HG02678 (cell line): ENCODE measurements at regions not wholly inside any gene's neighbourhood (a gene's known extent, or its start where the extent isn't known, plus 50 kb on each side); places are given as distances from the start of the nearest gene placed in this dataset.
"Not testable (repeated sequence)": the region's sequence is repeated elsewhere in the genome, so short reads cannot be mapped to it uniquely, and the experiment has no call there.

ENCODE experiments used
- ATAC-seq: cut with Tn5 transposase; IDR thresholded peaks from one replicate; pipeline ENCODE4 v1.9.1; 2021; ENCODE audit warnings: mild to moderate bottlenecking, moderate library complexity; ENCODE audit not compliant: unreplicated experiment

DNA sequence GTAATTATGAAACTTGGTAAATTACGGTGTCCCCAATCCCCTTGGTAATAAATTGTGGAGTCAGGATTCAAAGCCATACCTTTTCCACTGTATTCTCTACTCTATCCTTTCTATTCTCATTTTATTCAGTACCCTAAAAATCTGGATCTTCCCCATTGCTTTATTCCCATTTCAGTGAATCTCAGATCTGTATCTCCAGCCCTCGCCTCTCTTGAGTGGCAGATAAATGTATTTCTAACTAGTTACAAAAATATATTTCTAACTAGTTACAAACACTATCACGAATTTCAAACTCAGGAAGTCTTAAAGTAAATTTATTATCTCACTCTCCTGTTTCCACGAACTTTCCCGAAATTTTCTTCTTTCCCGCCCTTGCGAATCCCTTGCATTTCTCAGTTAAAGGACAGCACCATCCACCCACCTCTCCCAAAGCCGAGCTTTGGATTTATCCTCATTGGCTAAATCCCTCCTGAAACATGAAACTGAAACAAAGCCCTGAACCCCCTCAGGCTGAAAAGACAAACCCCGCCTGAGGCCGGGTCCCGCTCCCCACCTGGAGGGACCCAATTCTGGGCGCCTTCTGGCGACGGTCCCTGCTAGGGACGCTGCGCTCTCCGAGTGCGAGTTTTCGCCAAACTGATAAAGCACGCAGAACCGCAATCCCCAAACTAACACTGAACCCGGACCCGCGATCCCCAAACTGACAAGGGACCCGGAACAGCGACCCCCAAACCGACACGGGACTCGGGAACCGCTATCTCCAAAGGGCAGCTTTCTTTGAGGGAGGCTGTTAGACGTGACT, 164.3 kb upstream of the PABPC3 start:
- ATAC-seq, result no peak

GRCh38 chr13:24933106-24934023, 162.6 kb upstream of the PABPC3 start:
- not testable (repeated sequence) for ATAC-seq

DNA sequence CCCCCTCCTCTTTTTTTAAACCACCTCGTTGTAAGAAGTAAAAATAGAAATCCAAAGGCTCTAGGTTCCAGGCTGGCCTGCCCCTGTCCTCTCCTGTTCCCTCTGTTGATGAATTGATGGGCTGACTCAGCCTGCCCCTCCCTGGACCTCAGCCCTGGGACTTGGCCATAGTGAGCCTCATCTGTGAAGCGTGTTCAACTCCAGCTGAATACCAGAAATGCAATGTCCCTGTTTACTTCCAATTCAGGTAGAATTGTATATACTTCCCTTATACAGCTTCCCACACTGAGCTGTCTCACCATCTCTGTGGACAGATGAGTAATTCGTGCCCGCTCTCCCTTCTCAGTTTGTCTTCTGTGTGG, 161.9 kb upstream of the PABPC3 start:
- not testable (repeated sequence) for ATAC-seq

DNA sequence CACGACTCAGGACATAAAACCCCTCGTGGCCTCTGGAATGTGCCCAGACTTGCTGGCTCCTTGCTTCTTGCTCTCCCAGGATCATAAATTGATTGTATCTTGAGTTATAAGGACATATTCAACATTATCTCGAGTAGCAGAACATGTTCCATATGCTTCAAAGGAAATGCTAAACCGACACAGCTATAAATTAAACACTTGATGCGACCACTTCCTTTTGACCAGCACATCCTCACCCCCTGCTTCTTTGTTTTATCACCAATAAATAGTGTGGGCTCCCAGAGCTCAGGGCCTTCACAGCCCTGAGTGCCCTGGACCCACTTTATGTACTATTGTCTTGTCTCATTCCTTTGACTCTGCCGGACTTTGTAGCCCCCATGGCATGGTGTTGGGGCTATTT, 157.0 kb upstream of the PABPC3 start:
- no peak for ATAC-seq

DNA sequence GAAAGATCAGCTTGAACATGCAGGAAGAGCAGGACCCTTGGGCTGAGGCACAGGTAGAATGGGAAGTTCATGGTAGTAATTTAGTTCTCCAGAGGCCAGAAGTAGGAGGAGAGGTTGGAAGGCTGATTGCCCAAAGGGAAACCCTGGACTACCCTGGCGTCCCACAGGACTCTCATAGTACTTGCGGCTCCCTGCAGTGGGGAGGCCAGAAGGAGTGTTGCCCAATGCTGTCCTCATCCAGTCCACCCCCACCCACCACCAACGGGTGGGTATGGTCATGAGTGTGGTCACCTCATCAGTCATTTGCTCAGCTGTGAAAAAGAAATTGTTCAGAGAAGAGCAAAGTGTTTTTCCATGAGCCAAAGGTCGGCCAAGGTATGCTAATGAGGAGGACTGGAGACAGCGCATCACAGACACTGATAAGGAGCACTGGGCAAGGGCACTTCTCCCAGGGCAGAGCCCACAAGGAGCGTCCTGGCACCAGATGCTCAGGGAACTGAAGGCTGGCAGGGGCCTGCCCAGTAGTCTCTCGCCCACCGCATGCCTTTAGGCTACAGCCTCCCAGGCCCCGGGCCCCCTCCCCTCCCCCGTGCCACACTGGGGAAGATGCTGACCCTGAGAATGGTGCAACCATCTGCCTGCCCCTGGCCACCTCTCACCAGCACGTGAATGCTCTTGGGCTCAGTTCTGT, 154.8 kb upstream of the PABPC3 start:
- not testable (repeated sequence) for ATAC-seq

- ATAC-seq, result no peak
Observed at GRCh38 chr13:24943136-24943535, 152.8 kb upstream of the PABPC3 start.

DNA sequence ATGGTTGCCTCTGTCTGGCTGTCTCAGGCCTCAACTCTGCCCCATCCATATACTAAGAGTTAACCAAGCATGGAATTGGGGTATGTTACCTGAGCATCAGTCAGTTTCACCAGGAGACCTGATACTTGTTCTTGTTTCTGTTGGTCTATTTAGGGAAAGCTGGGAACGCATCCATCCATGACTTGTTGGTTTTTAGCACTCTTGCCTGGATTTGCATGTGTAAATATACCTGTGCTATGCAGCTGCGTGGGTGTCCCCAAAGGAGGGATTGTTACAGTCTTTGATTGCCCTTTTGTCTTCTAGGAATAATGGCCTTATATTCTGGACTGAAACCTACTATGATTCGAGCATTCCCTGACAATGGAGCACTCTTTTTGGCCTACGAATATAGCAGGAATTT, 151.9 kb upstream of the PABPC3 start:
- ATAC-seq, result not testable (repeated sequence)

- ATAC-seq, result not testable (repeated sequence)
Observed at GRCh38 chr13:24948977-24949376, 147.0 kb upstream of the PABPC3 start.

DNA sequence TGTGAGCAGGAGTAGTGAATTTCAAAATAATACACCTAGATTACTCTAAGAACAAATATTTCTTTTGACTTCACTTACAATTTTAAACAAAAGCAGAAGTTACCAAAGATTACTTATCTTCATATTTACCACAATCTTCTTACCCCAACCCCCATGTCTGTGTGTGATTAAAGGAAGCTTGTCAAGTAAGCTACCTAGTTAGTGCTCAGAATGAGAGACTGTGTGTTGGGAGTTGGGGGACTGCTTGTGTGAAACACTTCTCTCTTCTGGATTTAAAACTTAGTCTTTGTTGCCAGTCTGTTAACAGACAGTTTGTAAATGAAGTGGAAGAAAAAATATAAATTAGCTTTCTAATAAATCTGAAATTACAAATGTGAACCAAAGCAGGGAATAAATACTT, 145.3 kb upstream of the PABPC3 start:
- ATAC-seq, result not testable (repeated sequence)

DNA sequence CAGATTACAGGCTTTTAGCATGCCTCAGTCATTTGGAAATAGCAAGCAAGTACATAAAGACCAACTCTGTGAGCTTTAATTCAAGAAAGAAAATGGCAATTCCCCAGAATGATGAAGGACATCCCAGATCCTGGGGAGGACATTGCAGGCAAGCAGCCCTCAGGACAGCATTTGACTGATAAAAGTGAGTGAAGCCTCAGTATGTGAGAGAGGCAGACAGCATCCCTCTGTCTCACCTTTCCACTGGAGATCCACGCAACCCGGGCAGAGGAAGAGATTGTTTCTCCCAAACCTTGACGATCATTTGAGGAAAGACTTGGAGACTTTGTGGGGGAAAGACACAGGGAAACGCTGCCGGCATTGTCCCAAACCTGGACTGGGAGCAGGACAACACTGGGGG, 128.0 kb upstream of the PABPC3 start:
- not testable (repeated sequence) for ATAC-seq

- not testable (repeated sequence) for ATAC-seq
Observed at GRCh38 chr13:24968416-24968815, 127.5 kb upstream of the PABPC3 start.

GRCh38 chr13:24973102-24973501, 122.8 kb upstream of the PABPC3 start:
- ATAC-seq, result not testable (repeated sequence)

- ATAC-seq, result not testable (repeated sequence)
Observed at GRCh38 chr13:24981181-24981803, 114.6 kb upstream of the PABPC3 start.

DNA sequence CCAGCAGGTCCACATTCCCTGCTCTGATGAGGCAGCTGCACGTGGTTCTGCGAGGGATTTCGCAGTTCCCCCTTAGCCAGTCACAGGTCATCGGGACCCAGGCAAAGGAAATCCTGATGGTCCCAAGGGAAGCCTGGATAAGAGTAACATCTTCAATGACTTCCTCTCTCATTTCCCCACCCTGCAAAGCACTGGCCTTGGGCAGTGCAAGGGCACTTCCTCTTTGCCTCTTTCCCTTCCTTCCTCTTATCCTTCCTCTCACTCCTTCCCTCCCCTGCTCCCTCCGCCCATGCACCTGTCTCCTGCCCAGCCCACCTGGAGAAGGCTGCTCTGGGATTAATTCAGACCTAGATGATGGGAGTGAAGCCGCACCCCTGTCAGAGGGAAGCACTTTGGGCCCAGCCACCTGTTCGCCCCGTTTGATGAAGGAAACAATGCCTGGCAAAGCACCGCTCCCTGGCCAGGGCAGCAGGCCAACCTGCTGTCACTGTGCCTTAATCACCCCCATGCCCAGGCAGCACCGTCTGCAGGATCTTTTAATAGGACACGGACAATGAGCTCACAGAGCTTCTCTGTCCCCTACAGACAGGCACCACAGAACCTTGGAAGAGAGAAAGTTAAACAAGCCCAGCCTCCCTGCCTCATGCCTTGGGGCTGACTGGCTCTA, 113.5 kb upstream of the PABPC3 start:
- ATAC-seq, result no peak

DNA sequence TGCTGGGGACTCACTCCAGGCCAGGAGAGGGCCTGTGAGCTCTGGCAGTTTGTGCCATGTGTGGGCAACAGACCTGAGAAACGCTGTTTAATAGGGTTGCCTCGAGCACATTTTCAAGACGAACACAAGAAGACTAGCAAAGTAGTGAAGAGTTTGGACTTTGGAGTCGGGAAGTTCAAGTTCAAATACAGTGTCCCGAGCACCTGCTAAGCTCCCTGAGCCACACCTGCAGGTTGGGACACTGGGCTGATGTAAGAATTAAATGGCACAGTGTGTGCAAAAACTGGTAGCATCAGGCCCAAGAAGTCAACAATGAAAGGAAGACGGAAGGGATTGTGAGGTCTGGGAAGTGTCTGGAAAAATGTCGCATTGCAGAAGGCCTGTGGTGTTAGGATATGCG, 112.8 kb upstream of the PABPC3 start:
- no peak for ATAC-seq

DNA sequence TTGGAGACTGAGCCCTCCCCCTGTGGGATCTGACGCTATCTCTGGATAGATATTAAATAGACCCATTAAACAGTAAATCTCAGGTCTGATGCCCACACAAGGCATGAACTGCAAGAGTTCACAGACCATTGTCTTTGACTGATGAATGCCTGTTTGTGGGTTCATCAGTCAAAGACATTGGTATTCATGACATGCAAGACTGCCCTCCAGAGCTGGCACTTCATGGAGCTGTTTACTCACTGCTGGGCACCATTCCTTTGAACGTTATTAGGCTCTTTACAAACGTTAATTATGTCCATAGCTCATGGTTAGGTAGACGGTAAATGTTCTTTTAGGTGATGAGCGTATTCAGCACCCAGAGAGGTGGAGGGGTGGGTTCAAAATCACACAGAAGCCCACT, 111.8 kb upstream of the PABPC3 start:
- ATAC-seq, result no peak

DNA sequence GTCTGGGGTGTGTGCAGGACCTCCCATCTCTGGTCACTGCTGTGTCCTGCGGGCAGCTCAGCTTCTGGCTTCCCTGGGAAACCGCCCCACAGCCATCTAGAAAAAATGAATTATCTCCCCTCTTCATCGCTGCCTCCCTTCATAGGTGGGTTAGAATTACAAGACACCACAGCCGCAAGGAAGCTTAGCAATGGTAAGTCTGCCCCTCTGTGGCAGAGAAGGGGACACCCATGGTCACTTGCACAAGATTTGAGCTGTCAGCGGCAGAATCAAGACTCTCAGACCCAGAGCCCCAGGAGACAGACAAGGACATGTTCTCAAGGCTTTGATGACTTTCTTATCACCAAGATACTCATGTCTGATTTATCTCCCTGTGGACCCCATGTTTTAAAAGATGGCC, 110.8 kb upstream of the PABPC3 start:
- no peak for ATAC-seq

DNA sequence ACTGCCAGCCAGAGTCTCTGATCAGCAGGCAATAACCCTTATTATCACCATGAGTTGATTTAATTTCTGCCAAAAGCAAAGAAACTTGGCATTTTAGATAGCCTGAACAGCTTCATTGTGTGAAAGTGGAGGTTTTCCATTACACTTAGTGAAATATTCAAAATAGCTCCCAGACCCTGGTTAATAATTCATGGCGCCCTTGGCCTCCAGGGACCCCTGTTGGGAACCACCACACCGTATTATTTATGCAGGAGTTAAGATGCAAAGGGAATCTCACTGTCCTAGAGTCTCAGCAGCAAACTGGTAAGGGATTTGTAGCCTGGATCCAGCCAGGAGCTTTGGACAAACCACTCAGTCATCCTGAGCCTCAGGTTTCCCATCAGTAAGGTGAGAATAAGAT, 110.0 kb upstream of the PABPC3 start:
- no peak for ATAC-seq

DNA sequence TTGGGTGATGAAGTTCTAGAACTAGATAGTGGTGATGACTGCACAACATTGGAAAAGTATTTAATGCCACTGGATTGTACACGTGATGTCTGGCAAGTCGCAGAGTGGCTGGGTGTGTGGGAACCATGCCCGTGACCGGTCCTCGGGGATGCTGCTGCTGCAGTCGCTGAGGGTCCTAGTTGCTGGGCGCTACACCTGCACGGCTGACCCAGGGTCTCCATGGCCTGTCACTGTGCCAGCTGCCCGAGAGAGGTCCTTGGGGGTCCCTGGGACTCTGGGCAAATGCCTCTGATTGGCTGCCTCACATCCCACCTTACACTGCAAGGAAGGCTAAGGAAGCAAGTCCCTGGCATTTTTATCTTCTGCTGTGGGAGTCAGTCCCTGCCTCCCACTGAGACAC, 109.1 kb upstream of the PABPC3 start:
- no peak for ATAC-seq

- not testable (repeated sequence) for ATAC-seq
Observed at GRCh38 chr13:24989959-24990358, 106.0 kb upstream of the PABPC3 start.
